GM18868 (cell line): ENCODE measurements at regions not wholly inside any gene's neighbourhood (a gene's known extent, or its start where the extent isn't known, plus 50 kb on each side); places are given as distances from the start of the nearest gene placed in this dataset.

ENCODE experiments used
- ATAC-seq: cut with Tn5 transposase; IDR thresholded peaks from one replicate; pipeline ENCODE4 v1.9.1; 2021; ENCODE audit warnings: mild to moderate bottlenecking, moderate library complexity; ENCODE audit not compliant: unreplicated experiment

DNA sequence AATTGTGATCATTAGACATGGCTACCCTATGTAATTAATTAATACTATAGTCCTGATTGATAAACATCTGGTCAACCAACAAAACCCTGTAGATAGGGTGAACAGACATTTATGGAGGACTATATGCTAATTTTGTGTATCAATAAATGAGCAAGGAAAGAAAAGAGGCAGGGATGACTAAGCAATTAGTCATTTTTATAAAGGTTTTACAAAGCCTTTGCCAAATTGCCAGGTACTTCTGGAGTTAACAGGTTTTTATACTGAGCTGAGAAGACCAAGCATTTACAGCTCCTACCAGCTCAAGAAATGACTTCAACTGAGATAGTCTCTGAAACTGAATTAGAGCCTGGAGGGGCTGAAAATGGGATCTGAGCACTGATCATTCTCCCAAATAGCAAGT, 186.8 kb upstream of the PRR20A start:
- ATAC-seq, result no peak

DNA sequence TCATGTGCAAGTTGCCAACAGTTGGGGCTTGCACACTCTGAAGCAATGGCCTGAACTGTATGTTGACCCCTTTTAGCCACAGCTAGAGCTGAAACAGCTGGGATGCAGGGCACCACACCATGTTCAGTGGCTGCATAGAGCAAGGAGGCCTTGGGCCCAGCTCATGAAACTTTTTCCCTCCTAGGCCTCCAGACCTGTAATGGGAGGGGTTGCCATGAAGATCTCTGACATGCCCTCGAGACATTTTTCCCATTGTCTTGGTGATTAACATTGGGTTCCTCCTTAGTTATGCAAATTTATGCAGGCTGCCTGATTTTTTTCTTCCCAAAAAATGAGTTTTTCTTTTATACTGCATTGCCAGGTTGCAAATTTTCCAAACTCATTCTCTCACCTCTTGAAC, 165.1 kb upstream of the PRR20A start:
- ATAC-seq, result no peak

- ATAC-seq, result no peak
These were observed 159.9 kb upstream of the PRR20A start for GRCh38 chr13:56980856-56981255.

DNA sequence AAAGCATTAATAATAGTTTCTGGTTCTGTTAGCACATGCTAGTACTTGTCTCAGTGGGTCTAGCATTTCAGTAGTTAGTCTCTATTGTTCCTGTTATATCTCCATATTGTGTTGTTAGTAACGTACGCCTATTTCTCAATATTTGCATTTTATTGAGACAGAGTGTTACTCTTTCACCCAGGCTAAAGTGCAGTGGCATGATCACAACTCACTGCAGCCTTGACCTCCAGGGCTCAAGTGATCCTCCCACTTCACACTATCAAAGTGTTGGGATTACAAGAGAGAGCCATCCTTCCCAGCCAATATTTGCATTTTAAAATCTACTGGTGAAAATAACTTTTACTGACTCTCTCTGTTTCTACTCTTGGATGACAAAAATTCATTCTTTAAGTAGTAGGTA, 154.6 kb upstream of the PRR20A start:
- no peak for ATAC-seq

- no peak for ATAC-seq
These were observed 152.2 kb upstream of the PRR20A start for GRCh38 chr13:56988543-56988942.

DNA sequence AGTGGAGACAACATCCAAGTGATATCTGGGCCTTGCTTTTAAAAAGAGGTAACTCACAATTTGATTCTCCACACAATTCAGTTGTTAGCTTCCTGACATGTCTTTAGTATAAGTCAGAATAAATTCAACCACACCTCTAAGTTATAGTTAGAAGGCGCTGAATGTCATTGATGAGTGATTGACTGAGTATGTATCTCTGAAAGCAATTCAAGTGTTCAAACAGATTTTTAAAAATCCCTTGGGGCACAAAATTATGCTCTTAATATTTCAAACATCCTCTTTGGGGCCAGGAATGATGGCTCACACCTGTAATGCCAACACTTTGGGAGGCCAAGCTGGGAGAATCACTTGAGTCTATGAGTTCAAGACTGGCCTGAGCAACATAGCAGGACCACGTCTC, 137.0 kb upstream of the PRR20A start:
- no peak for ATAC-seq

DNA sequence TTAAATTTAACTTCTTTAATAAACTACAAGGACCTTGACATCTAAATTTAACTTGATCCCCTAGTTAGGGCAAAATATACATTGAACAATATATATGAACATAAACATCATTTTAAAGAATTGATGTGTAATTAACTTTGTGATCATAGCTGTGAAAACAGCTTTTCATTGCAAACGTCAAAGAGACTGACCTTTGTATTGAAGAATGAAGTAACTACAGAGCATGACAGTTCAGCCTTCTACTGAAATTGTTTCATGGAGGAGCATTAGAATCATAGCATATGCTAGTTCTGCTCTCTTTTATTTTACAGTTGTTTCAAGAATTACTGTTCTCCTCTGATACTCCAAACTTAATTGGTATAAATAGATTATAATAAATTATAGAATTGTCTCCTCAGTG, 123.4 kb upstream of the PRR20A start:
- no peak for ATAC-seq

DNA sequence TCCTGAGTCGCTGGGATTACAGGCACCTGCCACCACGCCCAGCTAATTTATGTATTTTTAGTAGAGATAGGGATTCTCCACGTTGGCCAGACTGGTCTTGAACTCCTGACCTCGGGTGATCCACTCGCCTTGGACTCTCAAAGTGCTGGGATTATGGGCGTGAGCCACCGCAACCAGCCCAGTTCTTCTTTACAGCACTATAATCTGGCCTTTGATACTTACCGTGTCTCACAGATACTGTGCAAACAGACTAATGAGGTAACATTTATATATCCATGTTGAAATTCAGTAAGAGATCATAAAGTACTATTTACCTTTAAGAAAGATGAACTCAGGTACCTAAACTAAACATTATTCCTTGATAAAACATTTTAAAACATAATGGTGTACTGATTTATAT, 121.8 kb upstream of the PRR20A start:
- ATAC-seq, result no peak

DNA sequence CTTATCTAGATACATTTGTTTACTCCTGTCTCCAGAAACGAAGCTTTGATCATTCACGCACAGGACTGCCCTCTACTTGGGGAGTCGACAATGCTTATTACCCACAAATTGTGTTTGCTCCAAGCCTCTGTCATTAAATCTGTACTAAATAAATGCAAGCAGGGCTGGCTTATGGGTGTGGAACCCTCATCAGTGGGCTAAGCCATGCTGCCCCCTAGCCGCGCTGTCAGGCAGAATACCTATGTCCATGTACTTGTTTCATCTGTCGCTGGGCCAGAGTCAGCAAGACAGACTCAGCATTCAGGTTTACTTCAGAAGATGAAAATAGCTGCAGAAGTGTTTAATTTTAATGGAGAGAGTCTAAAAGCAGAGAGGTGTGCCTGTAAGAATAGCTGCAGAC, 110.0 kb upstream of the PRR20A start:
- ATAC-seq, result no peak

DNA sequence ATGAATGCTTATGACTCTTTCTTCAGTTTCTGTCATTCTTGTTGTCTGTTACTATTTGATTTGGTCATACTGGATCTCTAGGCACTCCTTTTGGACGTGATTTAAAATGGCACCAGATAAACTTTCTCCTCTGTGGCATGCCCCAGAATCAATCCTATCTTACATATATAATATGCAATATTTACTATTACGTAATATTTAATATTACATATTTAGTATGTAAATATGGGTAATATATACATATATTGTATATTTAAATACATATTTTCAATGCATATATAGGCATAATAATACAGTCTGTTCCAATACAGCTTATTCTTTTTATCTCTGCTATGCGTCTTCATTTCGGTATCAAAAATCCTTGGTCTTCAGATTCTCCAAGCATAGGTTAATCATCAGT, 104.4 kb upstream of the PRR20A start:
- no peak for ATAC-seq

GRCh38 chr13:57044910-57045309, 95.8 kb upstream of the PRR20A start:
- no peak for ATAC-seq

DNA sequence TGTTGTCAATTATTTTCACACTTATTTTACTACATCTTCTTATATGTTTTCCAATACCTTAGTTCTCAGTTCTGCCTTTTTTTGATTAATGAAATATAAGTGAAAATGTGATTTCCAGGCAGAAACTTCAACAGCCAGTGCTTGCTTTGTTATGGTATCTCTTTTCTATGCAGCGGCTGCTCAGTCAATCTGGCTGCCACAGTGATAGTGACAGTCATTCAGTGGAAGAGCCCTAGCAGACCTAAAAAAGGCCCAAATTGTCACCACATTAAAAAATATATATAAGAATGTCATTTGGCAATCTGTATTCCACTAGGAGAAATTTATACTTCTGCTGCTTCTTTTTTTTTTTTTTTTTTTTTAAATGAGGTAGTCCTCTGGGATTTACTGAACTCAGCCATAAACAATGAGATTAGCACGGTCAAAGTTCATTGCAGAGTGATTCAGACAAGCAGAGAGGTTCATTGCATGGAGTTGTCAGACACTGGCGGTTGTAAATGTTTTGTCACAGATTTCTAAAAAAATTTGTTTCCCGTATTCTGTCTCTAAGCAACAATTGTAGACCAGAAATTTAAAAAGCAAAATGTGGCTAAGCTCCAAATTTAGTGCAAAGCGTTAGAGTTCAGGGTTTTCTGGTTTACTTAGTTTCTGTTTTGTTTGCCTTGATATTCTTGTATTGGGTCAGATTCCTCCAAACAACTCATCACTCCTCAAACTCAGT, 94.7 kb upstream of the PRR20A start:
- no peak for ATAC-seq

DNA sequence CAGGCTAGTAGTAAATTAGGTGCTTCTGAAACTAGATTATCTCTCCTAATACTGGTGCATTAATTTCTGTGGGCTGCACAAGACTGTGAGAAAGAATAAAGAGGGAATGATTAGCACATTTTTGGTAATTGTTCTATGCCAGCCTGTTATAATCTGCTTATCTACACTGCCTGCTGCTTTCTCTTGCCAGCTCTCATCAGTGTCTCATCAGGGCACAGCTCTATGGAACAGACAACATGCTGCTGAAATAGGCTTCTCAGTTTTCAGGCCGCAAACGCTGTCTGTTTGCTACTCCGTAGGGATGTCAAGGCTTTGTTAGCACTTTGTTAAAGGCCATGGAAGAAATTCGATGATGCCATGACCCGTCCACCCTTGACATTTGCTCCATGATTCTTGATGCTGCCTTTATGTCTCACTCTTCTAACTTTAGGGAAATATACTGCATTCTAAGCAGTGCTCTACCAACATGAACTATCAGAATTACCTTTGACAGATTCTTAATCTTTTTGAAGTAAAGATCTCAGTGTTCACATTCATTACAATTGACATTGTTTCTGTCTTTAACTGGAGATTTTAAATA, 84.0 kb upstream of the PRR20A start:
- no peak for ATAC-seq

DNA sequence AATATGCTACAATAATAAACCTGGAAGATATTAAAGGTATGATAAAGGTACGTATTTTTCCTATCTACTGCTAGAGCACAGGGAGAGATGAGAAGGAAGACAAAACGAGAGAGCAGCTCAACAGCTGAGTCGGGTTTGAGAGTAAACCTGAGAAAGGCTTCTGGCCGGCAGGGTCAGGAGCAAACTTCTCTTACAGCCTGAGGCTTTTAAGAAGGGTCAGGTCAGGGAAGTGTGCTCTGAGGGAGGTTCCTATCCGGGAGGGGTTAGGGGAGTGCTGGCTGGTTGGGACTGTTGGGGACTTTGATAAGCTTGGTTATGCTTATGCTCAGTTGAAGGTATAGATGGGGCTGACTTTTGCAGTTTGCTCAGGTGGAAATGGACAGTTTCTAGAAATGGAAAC, 77.7 kb upstream of the PRR20A start:
- ATAC-seq, result no peak

DNA sequence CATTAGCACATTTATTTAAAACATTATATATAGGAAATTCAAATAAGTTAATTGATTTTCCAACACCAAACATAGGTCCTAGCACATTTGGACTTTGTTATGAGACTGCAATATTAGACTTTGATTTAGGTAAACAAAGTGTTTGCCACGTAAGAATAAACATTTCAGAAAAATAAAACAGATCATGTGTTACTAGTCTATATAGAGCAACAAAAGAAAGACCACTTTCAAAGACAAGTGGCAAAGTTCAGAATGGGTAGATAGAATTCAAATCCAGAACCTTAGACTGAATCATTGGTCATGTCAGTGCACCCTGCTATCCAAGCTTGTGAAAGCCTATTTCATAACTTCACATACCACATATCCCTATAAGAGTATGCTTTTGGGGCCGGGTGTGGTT, 66.7 kb upstream of the PRR20A start:
- ATAC-seq, result no peak

DNA sequence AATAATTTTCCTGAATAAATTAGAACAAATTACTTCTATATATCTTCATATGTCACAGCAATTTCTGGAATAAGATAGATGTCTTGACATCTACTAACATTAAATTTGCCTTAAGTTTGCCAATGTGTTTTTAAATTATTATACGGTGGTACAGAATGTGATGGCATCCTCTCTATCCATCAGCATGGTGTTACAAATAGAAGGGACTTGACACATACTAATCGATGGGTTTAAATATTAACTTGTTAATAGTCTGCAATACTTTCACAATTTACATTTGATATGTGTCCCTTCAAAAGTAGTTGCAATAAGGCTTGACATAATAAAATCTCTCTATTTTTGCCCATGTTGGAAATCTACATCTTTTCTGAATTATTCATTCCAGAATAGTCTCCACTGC, 65.1 kb upstream of the PRR20A start:
- no peak for ATAC-seq

- ATAC-seq, result no peak
These were observed 53.7 kb upstream of the PRR20A start for GRCh38 chr13:57087006-57087405.
